HT1080 (cell line): ENCODE measurements at regions not wholly inside any gene's neighbourhood (a gene's known extent, or its start where the extent isn't known, plus 50 kb on each side); places are given as distances from the start of the nearest gene placed in this dataset.
A peak's percentile ranks its signal among the peaks of the same experiment; 100 is the strongest.
"Not testable (repeated sequence)": the region's sequence is repeated elsewhere in the genome, so short reads cannot be mapped to it uniquely, and the experiment has no call there.

Experiments used
- DNase-seq: peaks from one replicate; pipeline ENCODE4 v3.0.0-alpha.2; 2015; ENCODE audit warnings: low read depth

- DNase-seq, result peak; percentile 70
Observed at GRCh38 chr10:28986117-28986792, 302.6 kb upstream of the LYZL1 start.

- no peak for DNase-seq
Observed at GRCh38 chr10:28986856-28987255, 302.0 kb upstream of the LYZL1 start.

- no peak for DNase-seq
Observed at GRCh38 chr10:28987555-28988320, 301.1 kb upstream of the LYZL1 start.

- DNase-seq, result no peak
Observed at GRCh38 chr10:28988980-28989379, 299.9 kb upstream of the LYZL1 start.

GRCh38 chr10:28991333-28992270 is 297.3 kb upstream of the LYZL1 start:
- peak; percentile 29 for DNase-seq

GRCh38 chr10:28993056-28993455 is 295.8 kb upstream of the LYZL1 start:
- no peak for DNase-seq

- DNase-seq, result no peak
Observed at GRCh38 chr10:28993861-28994260, 295.0 kb upstream of the LYZL1 start.

GRCh38 chr10:28994802-28995201 is 294.1 kb upstream of the LYZL1 start:
- peak; percentile 43 for DNase-seq

- DNase-seq, result no peak
Observed at GRCh38 chr10:28995497-28995896, 293.4 kb upstream of the LYZL1 start.

- DNase-seq, result no peak
Observed at GRCh38 chr10:28996345-28996744, 292.5 kb upstream of the LYZL1 start.

- no peak for DNase-seq
Observed at GRCh38 chr10:28996947-28997551, 291.8 kb upstream of the LYZL1 start.

- no peak for DNase-seq
Observed at GRCh38 chr10:28997734-28998133, 291.1 kb upstream of the LYZL1 start.

- DNase-seq, result no peak
Observed at GRCh38 chr10:29001801-29002200, 287.1 kb upstream of the LYZL1 start.

- DNase-seq, result not testable (repeated sequence)
Observed at GRCh38 chr10:29003014-29003413, 285.9 kb upstream of the LYZL1 start.

GRCh38 chr10:29005988-29006387 is 282.9 kb upstream of the LYZL1 start:
- DNase-seq, result no peak

GRCh38 chr10:29007370-29007747 is 281.5 kb upstream of the LYZL1 start:
- DNase-seq, result no peak

GRCh38 chr10:29007748-29008610 is 280.9 kb upstream of the LYZL1 start:
- no peak for DNase-seq

- DNase-seq, result no peak
Observed at GRCh38 chr10:29009464-29009863, 279.4 kb upstream of the LYZL1 start.

- no peak for DNase-seq
Observed at GRCh38 chr10:29011516-29011915, 277.4 kb upstream of the LYZL1 start.

- DNase-seq, result no peak
Observed at GRCh38 chr10:29012926-29013554, 275.8 kb upstream of the LYZL1 start.
